GM23248 (cell line): ENCODE measurements at regions not wholly inside any gene's neighbourhood (a gene's known extent, or its start where the extent isn't known, plus 50 kb on each side); places are given as distances from the start of the nearest gene placed in this dataset.

Source experiments
- EZH2 ChIP-seq: fragments of 200-600 bp; sonication (generic); IDR thresholded peaks from 2 replicates; pipeline ENCODE4 v1.6.1; 2018; ENCODE audit warnings: antibody characterized with exemption, mild to moderate bottlenecking; ENCODE audit not compliant: insufficient read depth, poor library complexity, severe bottlenecking
- EZH2phosphoT487 ChIP-seq: fragments of 200-600 bp; sonication (generic); IDR thresholded peaks from 2 replicates; pipeline ENCODE4 v1.6.1; 2018; ENCODE audit warnings: antibody characterized with exemption, moderate library complexity, mild to moderate bottlenecking, low read depth; ENCODE audit not compliant: insufficient read depth

- TF ChIP-seq EZH2phosphoT487: no peak
- TF ChIP-seq EZH2: no peak
Observed at GRCh38 chr3:76021376-76021775, 236.0 kb upstream of the ZNF717 start.
